ENCODE measurements at regions not wholly inside any gene's neighbourhood (a gene's known extent, or its start where the extent isn't known, plus 50 kb on each side); places are given as distances from the start of the nearest gene placed in this dataset.

DNA sequence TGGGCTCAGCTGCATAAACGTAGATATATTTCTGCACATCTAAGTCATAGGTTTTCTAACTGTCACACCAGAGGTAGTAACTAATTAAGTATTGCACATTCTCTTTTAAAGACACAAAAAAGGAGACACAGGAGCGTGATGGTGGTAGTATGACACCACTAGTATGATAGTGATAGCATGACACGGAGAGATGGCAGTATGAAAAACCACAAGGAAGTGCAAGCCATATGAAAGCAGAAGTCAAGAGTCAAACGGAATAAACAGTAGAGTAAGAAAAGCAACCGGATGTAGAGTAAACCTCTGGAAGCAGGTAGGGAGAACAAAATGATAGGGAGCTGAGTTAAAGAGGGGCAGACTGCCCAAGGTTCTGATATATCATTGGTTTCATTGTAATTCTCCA, 382.2 kb upstream of the INTU start:
- no peak for TF ChIP-seq JUND (IDR thresholded peaks at IDR 0.05; ENCODE audit: low read depth, low read length)
- TF ChIP-seq, protein P1, sequence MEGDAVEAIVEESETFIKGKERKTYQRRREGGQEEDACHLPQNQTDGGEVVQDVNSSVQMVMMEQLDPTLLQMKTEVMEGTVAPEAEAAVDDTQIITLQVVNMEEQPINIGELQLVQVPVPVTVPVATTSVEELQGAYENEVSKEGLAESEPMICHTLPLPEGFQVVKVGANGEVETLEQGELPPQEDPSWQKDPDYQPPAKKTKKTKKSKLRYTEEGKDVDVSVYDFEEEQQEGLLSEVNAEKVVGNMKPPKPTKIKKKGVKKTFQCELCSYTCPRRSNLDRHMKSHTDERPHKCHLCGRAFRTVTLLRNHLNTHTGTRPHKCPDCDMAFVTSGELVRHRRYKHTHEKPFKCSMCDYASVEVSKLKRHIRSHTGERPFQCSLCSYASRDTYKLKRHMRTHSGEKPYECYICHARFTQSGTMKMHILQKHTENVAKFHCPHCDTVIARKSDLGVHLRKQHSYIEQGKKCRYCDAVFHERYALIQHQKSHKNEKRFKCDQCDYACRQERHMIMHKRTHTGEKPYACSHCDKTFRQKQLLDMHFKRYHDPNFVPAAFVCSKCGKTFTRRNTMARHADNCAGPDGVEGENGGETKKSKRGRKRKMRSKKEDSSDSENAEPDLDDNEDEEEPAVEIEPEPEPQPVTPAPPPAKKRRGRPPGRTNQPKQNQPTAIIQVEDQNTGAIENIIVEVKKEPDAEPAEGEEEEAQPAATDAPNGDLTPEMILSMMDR (IDR thresholded peaks at IDR 0.05 in 2 of 3, conservative IDR thresholded peaks at IDR 0.05 in 1 of 3; ENCODE audit: control insufficient read depth in 2 of 3, extremely low read depth in 1 of 3, insufficient read depth in 1 of 3, low read depth in 3 of 3, low read length in 3 of 3): no peak
- no peak for TF ChIP-seq EP300 (IDR thresholded peaks at IDR 0.05; ENCODE audit: borderline replicate concordance in 1 of 2, control insufficient read depth in 1 of 2, low read depth in 2 of 2, low read length in 2 of 2)
- TF ChIP-seq SPI1 (IDR thresholded peaks at IDR 0.05; ENCODE audit: borderline replicate concordance, insufficient read depth, low read depth, low read length): no peak
- TF ChIP-seq ZZZ3 (IDR thresholded peaks at IDR 0.05; ENCODE audit: control insufficient read depth, insufficient read length, low read depth): no peak
- no peak for TF ChIP-seq TAF1 (IDR thresholded peaks at IDR 0.05; ENCODE audit: borderline replicate concordance, low read depth, low read length)
- no peak for TF ChIP-seq MXI1 (IDR thresholded peaks at IDR 0.05; ENCODE audit: low read depth, low read length)
- no peak for TF ChIP-seq POLR2AphosphoS2 (IDR thresholded peaks at IDR 0.05; ENCODE audit: low read depth, low read length)
- TF ChIP-seq RAD21 (IDR thresholded peaks at IDR 0.05; ENCODE audit: insufficient read depth, low read depth, low read length): no peak
- no peak for TF ChIP-seq POU2F2 (IDR thresholded peaks at IDR 0.05; ENCODE audit: borderline replicate concordance, low read depth, low read length)
- TF ChIP-seq, protein P2, sequence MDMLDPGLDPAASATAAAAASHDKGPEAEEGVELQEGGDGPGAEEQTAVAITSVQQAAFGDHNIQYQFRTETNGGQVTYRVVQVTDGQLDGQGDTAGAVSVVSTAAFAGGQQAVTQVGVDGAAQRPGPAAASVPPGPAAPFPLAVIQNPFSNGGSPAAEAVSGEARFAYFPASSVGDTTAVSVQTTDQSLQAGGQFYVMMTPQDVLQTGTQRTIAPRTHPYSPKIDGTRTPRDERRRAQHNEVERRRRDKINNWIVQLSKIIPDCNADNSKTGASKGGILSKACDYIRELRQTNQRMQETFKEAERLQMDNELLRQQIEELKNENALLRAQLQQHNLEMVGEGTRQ (IDR thresholded peaks at IDR 0.05; ENCODE audit: borderline replicate concordance, low read depth, low read length): no peak
